Thymus (tissue), 11 donors: ENCODE measurements at regions not wholly inside any gene's neighbourhood (a gene's known extent, or its start where the extent isn't known, plus 50 kb on each side); places are given as distances from the start of the nearest gene placed in this dataset.

Experiments
- DNase-seq, 9 donors: peaks; one replicate each; pipeline ENCODE4 v3.0.0-alpha.2; 2013; ENCODE audit warnings: low spot score in 9 of 9, low read depth in 6 of 9, missing footprints in 1 of 9
- H3K27ac ChIP-seq, 2 donors: one replicate each; pipeline ENCODE4 v1.5.1; 2013; ENCODE audit warnings: control low read depth in 1 of 2, low read depth in 1 of 2, low read length in 1 of 2, mild to moderate bottlenecking in 1 of 2, moderate library complexity in 1 of 2
- H3K27me3 ChIP-seq, 2 donors: one replicate each; pipeline ENCODE4 v1.5.1; 2013; ENCODE audit warnings: low read length in 1 of 2; ENCODE audit not compliant: control insufficient read depth in 2 of 2, insufficient read depth in 1 of 2
- H3K36me3 ChIP-seq, 2 donors: one replicate each; pipeline ENCODE4 v1.5.1; 2013; ENCODE audit warnings: low read length in 1 of 2, mild to moderate bottlenecking in 1 of 2, moderate library complexity in 1 of 2; ENCODE audit not compliant: control insufficient read depth in 2 of 2, insufficient read depth in 2 of 2
- H3K4me1 ChIP-seq, 2 donors: one replicate each; pipeline ENCODE4 v1.5.1; 2013; ENCODE audit warnings: low read length in 2 of 2; ENCODE audit not compliant: control insufficient read depth in 2 of 2, insufficient read depth in 2 of 2
- H3K4me3 ChIP-seq, 2 donors: one replicate each; pipeline ENCODE4 v1.5.1; 2013; ENCODE audit warnings: low read length in 2 of 2, control low read depth in 1 of 2, mild to moderate bottlenecking in 1 of 2
- H3K9me3 ChIP-seq, 2 donors: one replicate each; pipeline ENCODE4 v1.5.1; 2013; ENCODE audit warnings: low read length in 1 of 2, mild to moderate bottlenecking in 1 of 2; ENCODE audit not compliant: control insufficient read depth in 2 of 2, insufficient read depth in 1 of 2
- WGBS: extraction: QIAGEN DNeasy Blood & Tissue Kit; methylation state at CpG from one replicate; pipeline ENCODE4 v1.1.7; 2013; 5-methylcytosine and 5-hydroxymethylcytosine counted together
- donor health status: healthy.

GRCh38 chr7:153515359-153515758 is 536.8 kb upstream of the DPP6 start:
- WGBS = 95% methylated on average over 4 of the region's 4 CpGs
- H3K9me3 ChIP-seq = peaks cover 0 to 2% of the 10 kb centered on the region in 2 donors
- H3K27me3 ChIP-seq = no peaks in the 10 kb centered on the region
- H3K36me3 ChIP-seq = no peaks in the 10 kb centered on the region
- no peak overlapping the region for H3K27ac ChIP-seq
- H3K4me3 ChIP-seq = no peak overlapping the region
- H3K4me1 ChIP-seq = peaks cover 0 to 3% of the 10 kb centered on the region in 2 donors
- no peak for DNase-seq

GRCh38 chr7:153518201-153518984 is 533.8 kb upstream of the DPP6 start:
- Histone ChIP-seq H3K27ac (no peak overlapping the region), H3K9me3 (peaks cover 0 to 3% of the 10 kb centered on the region in 2 donors), H3K4me3 (no peak overlapping the region), H3K27me3 (no peaks in the 10 kb centered on the region), H3K36me3 (no peaks in the 10 kb centered on the region), H3K4me1 (no peaks in the 10 kb centered on the region)
- DNase-seq = no peak
- WGBS = 88% methylated on average over 6 of the region's 6 CpGs

GRCh38 chr7:153521370-153521769 is 530.8 kb upstream of the DPP6 start:
- Histone ChIP-seq H3K27me3 (no peaks in the 10 kb centered on the region), H3K4me3 (no peak overlapping the region), H3K36me3 (no peaks in the 10 kb centered on the region), H3K4me1 (no peaks in the 10 kb centered on the region), H3K27ac (no peak overlapping the region), H3K9me3 (peaks cover 0 to 3% of the 10 kb centered on the region in 2 donors)
- 94% methylated on average over 5 of the region's 5 CpGs for WGBS
- DNase-seq = no peak

- WGBS = 90% methylated on average over 5 of the region's 5 CpGs
- H3K27ac ChIP-seq = no peak overlapping the region
- no peak overlapping the region for H3K4me3 ChIP-seq
- peaks cover 3 to 4% of the 10 kb centered on the region in 2 donors for H3K9me3 ChIP-seq
- no peaks in the 10 kb centered on the region for H3K27me3 ChIP-seq
- no peaks in the 10 kb centered on the region for H3K36me3 ChIP-seq
- DNase-seq = no peak
- no peaks in the 10 kb centered on the region for H3K4me1 ChIP-seq
Measured at GRCh38 chr7:153522261-153522660, 529.9 kb upstream of the DPP6 start.

GRCh38 chr7:153523320-153524015 is 528.7 kb upstream of the DPP6 start:
- H3K27ac ChIP-seq = no peak overlapping the region
- peaks cover 2 to 4% of the 10 kb centered on the region in 2 donors for H3K9me3 ChIP-seq
- no peaks in the 10 kb centered on the region for H3K36me3 ChIP-seq
- DNase-seq = no peak
- no peaks in the 10 kb centered on the region for H3K27me3 ChIP-seq
- H3K4me1 ChIP-seq = no peaks in the 10 kb centered on the region
- H3K4me3 ChIP-seq = no peak overlapping the region
- WGBS = 86% methylated on average over 16 of the region's 16 CpGs

- Histone ChIP-seq H3K4me3 (no peak overlapping the region), H3K27ac (no peak overlapping the region), H3K9me3 (peaks cover 2 to 4% of the 10 kb centered on the region in 2 donors), H3K36me3 (no peaks in the 10 kb centered on the region), H3K4me1 (no peaks in the 10 kb centered on the region), H3K27me3 (no peaks in the 10 kb centered on the region)
- no peak for DNase-seq
- 28% methylated on average over 9 of the region's 9 CpGs for WGBS
Measured at GRCh38 chr7:153524070-153524601, 528.1 kb upstream of the DPP6 start.

- Histone ChIP-seq H3K27me3 (no peaks in the 10 kb centered on the region), H3K4me3 (no peak overlapping the region), H3K9me3 (peaks cover 1 to 16% of the 10 kb centered on the region in 2 donors), H3K27ac (no peak overlapping the region), H3K36me3 (no peaks in the 10 kb centered on the region), H3K4me1 (no peaks in the 10 kb centered on the region)
- WGBS = 83% methylated on average over 7 of the region's 7 CpGs
- DNase-seq = no peak
Measured at GRCh38 chr7:153529100-153529499, 523.1 kb upstream of the DPP6 start.

- Histone ChIP-seq H3K27me3 (no peaks in the 10 kb centered on the region), H3K4me1 (no peaks in the 10 kb centered on the region), H3K36me3 (no peaks in the 10 kb centered on the region), H3K27ac (no peak overlapping the region), H3K9me3 (peaks cover 1 to 16% of the 10 kb centered on the region in 2 donors), H3K4me3 (no peak overlapping the region)
- 94% methylated on average over 12 of the region's 12 CpGs for WGBS
- no peak for DNase-seq
Measured at GRCh38 chr7:153529651-153530165, 522.5 kb upstream of the DPP6 start.

- DNase-seq = no peak
- H3K9me3 ChIP-seq = peaks cover 1 to 16% of the 10 kb centered on the region in 2 donors
- H3K4me3 ChIP-seq = no peak overlapping the region
- no peak overlapping the region for H3K27ac ChIP-seq
- WGBS = 95% methylated on average over 9 of the region's 9 CpGs
- no peaks in the 10 kb centered on the region for H3K36me3 ChIP-seq
- H3K27me3 ChIP-seq = no peaks in the 10 kb centered on the region
- no peaks in the 10 kb centered on the region for H3K4me1 ChIP-seq
Measured at GRCh38 chr7:153530441-153530840, 521.8 kb upstream of the DPP6 start.
